HepG2 (cell line): ENCODE measurements at regions not wholly inside any gene's neighbourhood (a gene's known extent, or its start where the extent isn't known, plus 50 kb on each side); places are given as distances from the start of the nearest gene placed in this dataset.

Source experiments
- ATAC-seq: fragments of 200-7000 bp; cut with Tn5 transposase; 3 replicates; pipeline ENCODE4 v1.9.1; 2020; ENCODE audit warnings: mild to moderate bottlenecking, moderate library complexity
- BruUV-seq: library from RNA; stranded (reverse); fragments of 400-500 nt; replicated peaks from 2 replicates; lab custom pipeline; 2021; lab: Mats Ljungman, UMichigan
- CTCF ChIA-PET: fragments of 300-600 bp; formaldehyde crosslinking; extraction: SDS; loops from one replicate; lab custom pipeline; 2021; ENCODE audit warnings: low total read pairs, inconsistent platforms, low intra/inter-chr PET ratio; lab: Yijun Ruan, JAX
- POLR2A ChIA-PET: fragments of 350-600 bp; sonication (Branson Sonifier 250); formaldehyde crosslinking; loops from one replicate; lab custom pipeline; 2020; ENCODE audit warnings: antibody characterized with exemption, inconsistent platforms; lab: Yijun Ruan, JAX
- DNase-seq: peaks from one replicate; pipeline ENCODE4 v3.0.0-alpha.2; 2015; ENCODE audit warnings: low spot score
- FAIRE-seq: peaks from 3 replicates; lab custom pipeline; 2011; peaks lifted over from hg19 to GRCh38; lab: Jason Lieb, UNC
- H2AFZ ChIP-seq: one replicate; pipeline ENCODE4 v1.6.1; 2011; ENCODE audit warnings: low read length, inconsistent platforms
- H3K27ac ChIP-seq: fragments of 300-600 bp; 3 replicates; pipeline ENCODE4 v1.8.0; 2011; ENCODE audit warnings: mixed run types, mild to moderate bottlenecking, mixed read lengths, low read length, inconsistent platforms; ENCODE audit not compliant: insufficient read depth; ENCODE audit errors: extremely low read length
- H3K27me3 ChIP-seq, 2 experiments: fragments of 200-600 bp in 1 of 2; 2 replicates in 1 of 2; 3 replicates in 1 of 2; pipeline versions ENCODE4 v1.6.0 to v1.8.0; 2011; ENCODE audit warnings: low read length in 2 of 2, mild to moderate bottlenecking in 2 of 2, moderate library complexity in 2 of 2, inconsistent platforms in 1 of 2; ENCODE audit not compliant: insufficient read depth in 2 of 2, control insufficient read depth in 1 of 2
- H3K36me3 ChIP-seq, 2 experiments: fragments of 200-600 bp in 1 of 2; replicated peaks in 1 of 2; 2 replicates in 1 of 2; 3 replicates in 1 of 2; pipeline versions ENCODE4 v1.5.1 to v1.8.0; 2011; ENCODE audit warnings: low read length in 2 of 2, inconsistent platforms in 1 of 2; ENCODE audit not compliant: insufficient read depth in 2 of 2, control insufficient read depth in 1 of 2
- H3K4me1 ChIP-seq: 2 replicates; pipeline ENCODE4 v1.5.1; 2012; ENCODE audit warnings: low read length, inconsistent platforms; ENCODE audit not compliant: insufficient read depth
- H3K4me2 ChIP-seq: 2 replicates; pipeline ENCODE4 v1.6.0; 2011; ENCODE audit warnings: low read depth, low read length, inconsistent platforms
- H3K4me3 ChIP-seq, 3 experiments: fragments of 200-600 bp in 1 of 3; sonication (generic), shearing (Covaris generic) in 1 of 3; replicated peaks in 1 of 3; 2 replicates each; pipeline ENCODE4 v1.5.1; 2011 to 2016; ENCODE audit warnings: low read length in 3 of 3, inconsistent platforms in 2 of 3, low read depth in 2 of 3, mild to moderate bottlenecking in 2 of 3, control low read depth in 1 of 3, mixed read lengths in 1 of 3; ENCODE audit not compliant: insufficient read depth in 1 of 3
- H3K79me2 ChIP-seq: one replicate; pipeline ENCODE4 v1.6.1; 2011; ENCODE audit warnings: low read length, inconsistent platforms; ENCODE audit not compliant: insufficient read depth
- H3K9ac ChIP-seq: 2 replicates; pipeline ENCODE4 v1.6.0; 2011; ENCODE audit warnings: mild to moderate bottlenecking, low read depth, low read length, inconsistent platforms; ENCODE audit not compliant: insufficient read depth
- H3K9me3 ChIP-seq: 2 replicates; pipeline ENCODE4 v1.5.1; 2012; ENCODE audit warnings: mild to moderate bottlenecking, low read length
- H4K20me1 ChIP-seq: 2 replicates; pipeline ENCODE4 v1.6.0; 2011; ENCODE audit warnings: inconsistent platforms, mild to moderate bottlenecking, low read length, moderate library complexity; ENCODE audit not compliant: insufficient read depth
- ATM ChIP-seq: fragments of 450-650 bp; IDR thresholded peaks from 2 replicates; pipeline ENCODE4 v1.7.1; 2017; ENCODE audit warnings: mild to moderate bottlenecking, borderline replicate concordance
- FOXK1 ChIP-seq: sonication (generic); formaldehyde crosslinking; IDR thresholded peaks from 2 replicates; pipeline ENCODE4 v1.4.0; 2020; ENCODE audit warnings: low read depth, missing genetic modification reagents, borderline replicate concordance
- GLI4 ChIP-seq: sonication (generic); formaldehyde crosslinking; IDR thresholded peaks from 2 replicates; pipeline ENCODE4 v1.5.1; 2020; ENCODE audit warnings: missing genetic modification reagents, mild to moderate bottlenecking, moderate library complexity, borderline replicate concordance
- KAT8 ChIP-seq: IDR thresholded peaks from 2 replicates; pipeline ENCODE4 v1.6.1; 2016; ENCODE audit warnings: missing genetic modification reagents, missing compliant biosample characterization
- MAFF ChIP-seq: IDR thresholded peaks from 2 replicates; pipeline ENCODE4 v1.6.1; 2011; ENCODE audit warnings: low read depth, low read length, improper control_type of control experiment
- MAFK ChIP-seq, 2 experiments: IDR thresholded peaks in 1 of 2; conservative IDR thresholded peaks in 1 of 2; 2 replicates each; pipeline ENCODE4 v1.6.1; 2011; ENCODE audit warnings: improper control_type of control experiment in 2 of 2, low read length in 2 of 2
- ZMAT3 ChIP-seq: sonication (generic); formaldehyde crosslinking; conservative IDR thresholded peaks from 2 replicates; pipeline ENCODE4 v1.7.0; 2021; ENCODE audit warnings: missing genetic modification reagents
- ZNF451 ChIP-seq: sonication (generic); formaldehyde crosslinking; IDR thresholded peaks from 2 replicates; pipeline ENCODE4 v1.5.0; 2020; ENCODE audit warnings: mild to moderate bottlenecking, missing genetic modification reagents
- ZNF709 ChIP-seq: sonication (generic); formaldehyde crosslinking; IDR thresholded peaks from 2 replicates; pipeline ENCODE4 v1.5.0; 2020; ENCODE audit warnings: mild to moderate bottlenecking, missing genetic modification reagents
- WGBS: methylation state at CpG from one replicate; pipeline ENCODE4 v1.1.6; 2017; ENCODE audit warnings: low lambda C conversion rate; 5-methylcytosine and 5-hydroxymethylcytosine counted together
- in situ Hi-C: cut with HindIII; loops from 2 replicates; pipeline ENCODE4 v1.10.0; 2017; ENCODE audit warnings: low pct_unique_long_range_greater_than_20kb; ENCODE audit not compliant: extremely low pct_ligation_motif_present
- intact Hi-C: fragments of 100-400 bp; cut with micrococcal nuclease; formaldehyde crosslinking; loops from one replicate; pipeline ENCODE4 v1.10.0; 2022; ENCODE audit not compliant: unreplicated experiment
- TF ChIP-seq, protein P1 (sequence below): IDR thresholded peaks from 2 replicates; pipeline ENCODE4 v1.6.1; 2016
- TF ChIP-seq, protein P2 (sequence below): sonication (generic); formaldehyde crosslinking; IDR thresholded peaks from 2 replicates; pipeline ENCODE4 v1.5.1; 2020; ENCODE audit warnings: mild to moderate bottlenecking, missing genetic modification reagents, moderate library complexity
- TF ChIP-seq, protein P3 (sequence below): IDR thresholded peaks from 2 replicates; pipeline ENCODE4 v1.6.1; 2012; ENCODE audit warnings: low read length, improper control_type of control experiment
- TF ChIP-seq, protein P4 (sequence below): sonication (generic); formaldehyde crosslinking; IDR thresholded peaks from 2 replicates; pipeline ENCODE4 v1.4.0; 2020; ENCODE audit warnings: missing genetic modification reagents, borderline replicate concordance

DNA sequence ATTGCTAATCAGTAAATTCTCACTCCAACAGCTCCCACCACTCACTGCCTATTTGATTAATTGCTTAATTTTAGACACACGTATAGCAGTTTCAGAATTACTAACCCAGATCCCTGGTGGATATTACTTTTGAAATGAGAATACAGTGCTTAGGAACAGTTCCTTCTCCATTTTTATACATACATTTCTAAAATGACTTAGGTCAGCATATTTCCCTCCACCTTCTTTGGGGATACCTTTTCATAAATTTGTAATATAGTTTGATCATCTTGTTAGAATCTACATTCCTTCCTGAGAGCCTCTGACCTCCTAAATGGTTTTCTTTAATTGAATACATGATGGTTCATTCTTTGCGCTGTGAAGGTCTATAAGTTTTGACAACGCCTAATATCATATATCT, 279.8 kb upstream of the NETO1 start:
- no peak for FAIRE-seq
- H3K27ac ChIP-seq: no peak overlapping the region
- H3K4me2 ChIP-seq: no peak overlapping the region

More for the DNA sequence above, 279.8 kb upstream of the NETO1 start:
- ATAC-seq (no peak), DNase-seq (no peak)
- Histone ChIP-seq H2AFZ (no peak overlapping the region), H3K4me1 (no peaks in the 10 kb centered on the region), H4K20me1 (no peaks in the 10 kb centered on the region), H3K36me3 (no peaks in the 10 kb centered on the region), H3K9ac (no peak overlapping the region), H3K4me3 (no peak overlapping the region), H3K79me2 (no peaks in the 10 kb centered on the region), H3K9me3 (no peaks in the 10 kb centered on the region), H3K27me3 (no peaks in the 10 kb centered on the region)
- intact Hi-C loops (no loop called here), in situ Hi-C loops (loop anchor here (10.0 kb wide), 1 partner anchor 383 kb away; no protein-coding TSS in a partner anchor)
- CTCF ChIA-PET: no interaction called here
- 4% methylated on average over 3 of the region's 3 CpGs for WGBS
- TF ChIP-seq, protein P1, sequence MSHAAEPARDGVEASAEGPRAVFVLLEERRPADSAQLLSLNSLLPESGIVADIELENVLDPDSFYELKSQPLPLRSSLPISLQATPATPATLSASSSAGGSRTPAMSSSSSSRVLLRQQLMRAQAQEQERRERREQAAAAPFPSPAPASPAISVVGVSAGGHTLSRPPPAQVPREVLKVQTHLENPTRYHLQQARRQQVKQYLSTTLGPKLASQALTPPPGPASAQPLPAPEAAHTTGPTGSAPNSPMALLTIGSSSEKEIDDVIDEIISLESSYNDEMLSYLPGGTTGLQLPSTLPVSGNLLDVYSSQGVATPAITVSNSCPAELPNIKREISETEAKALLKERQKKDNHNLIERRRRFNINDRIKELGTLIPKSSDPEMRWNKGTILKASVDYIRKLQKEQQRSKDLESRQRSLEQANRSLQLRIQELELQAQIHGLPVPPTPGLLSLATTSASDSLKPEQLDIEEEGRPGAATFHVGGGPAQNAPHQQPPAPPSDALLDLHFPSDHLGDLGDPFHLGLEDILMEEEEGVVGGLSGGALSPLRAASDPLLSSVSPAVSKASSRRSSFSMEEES: no peak
- TF ChIP-seq, protein P2, sequence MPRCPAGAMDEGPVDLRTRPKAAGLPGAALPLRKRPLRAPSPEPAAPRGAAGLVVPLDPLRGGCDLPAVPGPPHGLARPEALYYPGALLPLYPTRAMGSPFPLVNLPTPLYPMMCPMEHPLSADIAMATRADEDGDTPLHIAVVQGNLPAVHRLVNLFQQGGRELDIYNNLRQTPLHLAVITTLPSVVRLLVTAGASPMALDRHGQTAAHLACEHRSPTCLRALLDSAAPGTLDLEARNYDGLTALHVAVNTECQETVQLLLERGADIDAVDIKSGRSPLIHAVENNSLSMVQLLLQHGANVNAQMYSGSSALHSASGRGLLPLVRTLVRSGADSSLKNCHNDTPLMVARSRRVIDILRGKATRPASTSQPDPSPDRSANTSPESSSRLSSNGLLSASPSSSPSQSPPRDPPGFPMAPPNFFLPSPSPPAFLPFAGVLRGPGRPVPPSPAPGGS: no peak
- TF ChIP-seq ZMAT3 (CRISPR knock-in tag) (no peak), ZNF709 (CRISPR knock-in tag) (no peak), ZNF451 (CRISPR knock-in tag) (no peak), KAT8 (CRISPR knock-in tag) (no peak), FOXK1 (no peak), MAFF (peak; percentile 91), MAFK (conservative IDR thresholded peaks at IDR 0.05 in 1 of 2, IDR thresholded peaks at IDR 0.05 in 1 of 2; ENCODE audit: low read length in 2 of 2) (peak; percentile 89 to 96), GLI4 (no peak), ATM (no peak)
- TF ChIP-seq, protein P3, sequence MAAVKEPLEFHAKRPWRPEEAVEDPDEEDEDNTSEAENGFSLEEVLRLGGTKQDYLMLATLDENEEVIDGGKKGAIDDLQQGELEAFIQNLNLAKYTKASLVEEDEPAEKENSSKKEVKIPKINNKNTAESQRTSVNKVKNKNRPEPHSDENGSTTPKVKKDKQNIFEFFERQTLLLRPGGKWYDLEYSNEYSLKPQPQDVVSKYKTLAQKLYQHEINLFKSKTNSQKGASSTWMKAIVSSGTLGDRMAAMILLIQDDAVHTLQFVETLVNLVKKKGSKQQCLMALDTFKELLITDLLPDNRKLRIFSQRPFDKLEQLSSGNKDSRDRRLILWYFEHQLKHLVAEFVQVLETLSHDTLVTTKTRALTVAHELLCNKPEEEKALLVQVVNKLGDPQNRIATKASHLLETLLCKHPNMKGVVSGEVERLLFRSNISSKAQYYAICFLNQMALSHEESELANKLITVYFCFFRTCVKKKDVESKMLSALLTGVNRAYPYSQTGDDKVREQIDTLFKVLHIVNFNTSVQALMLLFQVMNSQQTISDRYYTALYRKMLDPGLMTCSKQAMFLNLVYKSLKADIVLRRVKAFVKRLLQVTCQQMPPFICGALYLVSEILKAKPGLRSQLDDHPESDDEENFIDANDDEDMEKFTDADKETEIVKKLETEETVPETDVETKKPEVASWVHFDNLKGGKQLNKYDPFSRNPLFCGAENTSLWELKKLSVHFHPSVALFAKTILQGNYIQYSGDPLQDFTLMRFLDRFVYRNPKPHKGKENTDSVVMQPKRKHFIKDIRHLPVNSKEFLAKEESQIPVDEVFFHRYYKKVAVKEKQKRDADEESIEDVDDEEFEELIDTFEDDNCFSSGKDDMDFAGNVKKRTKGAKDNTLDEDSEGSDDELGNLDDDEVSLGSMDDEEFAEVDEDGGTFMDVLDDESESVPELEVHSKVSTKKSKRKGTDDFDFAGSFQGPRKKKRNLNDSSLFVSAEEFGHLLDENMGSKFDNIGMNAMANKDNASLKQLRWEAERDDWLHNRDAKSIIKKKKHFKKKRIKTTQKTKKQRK: no peak
- TF ChIP-seq, protein P4, sequence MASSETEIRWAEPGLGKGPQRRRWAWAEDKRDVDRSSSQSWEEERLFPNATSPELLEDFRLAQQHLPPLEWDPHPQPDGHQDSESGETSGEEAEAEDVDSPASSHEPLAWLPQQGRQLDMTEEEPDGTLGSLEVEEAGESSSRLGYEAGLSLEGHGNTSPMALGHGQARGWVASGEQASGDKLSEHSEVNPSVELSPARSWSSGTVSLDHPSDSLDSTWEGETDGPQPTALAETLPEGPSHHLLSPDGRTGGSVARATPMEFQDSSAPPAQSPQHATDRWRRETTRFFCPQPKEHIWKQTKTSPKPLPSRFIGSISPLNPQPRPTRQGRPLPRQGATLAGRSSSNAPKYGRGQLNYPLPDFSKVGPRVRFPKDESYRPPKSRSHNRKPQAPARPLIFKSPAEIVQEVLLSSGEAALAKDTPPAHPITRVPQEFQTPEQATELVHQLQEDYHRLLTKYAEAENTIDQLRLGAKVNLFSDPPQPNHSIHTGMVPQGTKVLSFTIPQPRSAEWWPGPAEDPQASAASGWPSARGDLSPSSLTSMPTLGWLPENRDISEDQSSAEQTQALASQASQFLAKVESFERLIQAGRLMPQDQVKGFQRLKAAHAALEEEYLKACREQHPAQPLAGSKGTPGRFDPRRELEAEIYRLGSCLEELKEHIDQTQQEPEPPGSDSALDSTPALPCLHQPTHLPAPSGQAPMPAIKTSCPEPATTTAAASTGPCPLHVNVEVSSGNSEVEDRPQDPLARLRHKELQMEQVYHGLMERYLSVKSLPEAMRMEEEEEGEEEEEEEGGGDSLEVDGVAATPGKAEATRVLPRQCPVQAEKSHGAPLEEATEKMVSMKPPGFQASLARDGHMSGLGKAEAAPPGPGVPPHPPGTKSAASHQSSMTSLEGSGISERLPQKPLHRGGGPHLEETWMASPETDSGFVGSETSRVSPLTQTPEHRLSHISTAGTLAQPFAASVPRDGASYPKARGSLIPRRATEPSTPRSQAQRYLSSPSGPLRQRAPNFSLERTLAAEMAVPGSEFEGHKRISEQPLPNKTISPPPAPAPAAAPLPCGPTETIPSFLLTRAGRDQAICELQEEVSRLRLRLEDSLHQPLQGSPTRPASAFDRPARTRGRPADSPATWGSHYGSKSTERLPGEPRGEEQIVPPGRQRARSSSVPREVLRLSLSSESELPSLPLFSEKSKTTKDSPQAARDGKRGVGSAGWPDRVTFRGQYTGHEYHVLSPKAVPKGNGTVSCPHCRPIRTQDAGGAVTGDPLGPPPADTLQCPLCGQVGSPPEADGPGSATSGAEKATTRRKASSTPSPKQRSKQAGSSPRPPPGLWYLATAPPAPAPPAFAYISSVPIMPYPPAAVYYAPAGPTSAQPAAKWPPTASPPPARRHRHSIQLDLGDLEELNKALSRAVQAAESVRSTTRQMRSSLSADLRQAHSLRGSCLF (CRISPR knock-in tag): no peak
- BruUV-seq: no TSS peak
- POLR2A ChIA-PET: no interaction called here
